SU-DHL-6 (cell line): ENCODE measurements at regions not wholly inside any gene's neighbourhood (a gene's known extent, or its start where the extent isn't known, plus 50 kb on each side); places are given as distances from the start of the nearest gene placed in this dataset.

Experiments
- H2AFZ ChIP-seq: fragments of 200-600 bp; sonication (generic); 2 replicates; pipeline ENCODE4 v1.6.1; 2014; ENCODE audit warnings: low read depth, mild to moderate bottlenecking, moderate library complexity, mixed read lengths, antibody characterized with exemption, low read length; ENCODE audit not compliant: severe bottlenecking
- H3F3A ChIP-seq: fragments of 200-600 bp; shearing (Covaris generic); 2 replicates; pipeline ENCODE4 v1.6.0; 2016; ENCODE audit warnings: antibody characterized with exemption, mild to moderate bottlenecking; ENCODE audit not compliant: insufficient read depth
- H3K27ac ChIP-seq: fragments of 200-600 bp; sonication (generic); 2 replicates; pipeline ENCODE4 v1.5.1; 2016; ENCODE audit warnings: low read depth, mild to moderate bottlenecking, low read length, moderate library complexity, mixed read lengths
- H3K27me3 ChIP-seq: fragments of 200-600 bp; sonication (generic), shearing (Covaris generic); 2 replicates; pipeline ENCODE4 v1.6.0; 2014; ENCODE audit warnings: mild to moderate bottlenecking, low read length
- H3K36me3 ChIP-seq: fragments of 200-600 bp; sonication (generic); 2 replicates; pipeline ENCODE4 v1.6.1; 2014; ENCODE audit warnings: mild to moderate bottlenecking, low read length, mixed read lengths
- H3K4me2 ChIP-seq: fragments of 300-600, 200-600 bp; shearing (Covaris generic), sonication (generic); 2 replicates; pipeline ENCODE4 v1.6.0; 2014; ENCODE audit warnings: low read length, low read depth, mild to moderate bottlenecking; ENCODE audit not compliant: poor library complexity, severe bottlenecking
- H3K4me3 ChIP-seq: fragments of 200-600 bp; sonication (generic); 2 replicates; pipeline ENCODE4 v1.5.1; 2014; ENCODE audit warnings: antibody characterized with exemption, low read length, mild to moderate bottlenecking, mixed read lengths; ENCODE audit not compliant: insufficient read depth, poor library complexity, severe bottlenecking
- H3K79me2 ChIP-seq: fragments of 200-600 bp; sonication (generic); 2 replicates; pipeline ENCODE4 v1.6.1; 2014; ENCODE audit warnings: mild to moderate bottlenecking, low read length, moderate library complexity; ENCODE audit not compliant: insufficient read depth
- H3K9ac ChIP-seq: fragments of 200-600 bp; sonication (generic); 2 replicates; pipeline ENCODE4 v1.7.0; 2014; ENCODE audit warnings: mild to moderate bottlenecking, low read length
- H3K9me2 ChIP-seq: fragments of 200-600 bp; sonication (generic); replicated peaks from 2 replicates; pipeline ENCODE4 v1.6.1; 2014; ENCODE audit warnings: low read length; ENCODE audit not compliant: insufficient read depth
- H3K9me3 ChIP-seq: fragments of 200-600 bp; sonication (generic); 2 replicates; pipeline ENCODE4 v1.6.1; 2014; ENCODE audit warnings: low read length, mixed read lengths; ENCODE audit not compliant: insufficient read depth
- H4K20me1 ChIP-seq: fragments of 200-600 bp; sonication (generic); 2 replicates; pipeline ENCODE4 v1.6.1; 2014; ENCODE audit warnings: low read depth, mild to moderate bottlenecking, antibody characterized with exemption, low read length, moderate library complexity, mixed read lengths
- CTCF ChIP-seq: fragments of 200-600 bp; sonication (generic); IDR thresholded peaks from one replicate; pipeline ENCODE4 v1.5.1; 2017; ENCODE audit warnings: antibody characterized with exemption, mild to moderate bottlenecking, low read length, moderate library complexity; ENCODE audit not compliant: insufficient read depth, poor library complexity, severe bottlenecking
- EZH2phosphoT487 ChIP-seq: fragments of 200-600 bp; sonication (generic), shearing (Covaris generic); conservative IDR thresholded peaks from 2 replicates; pipeline ENCODE4 v1.6.1; 2018; ENCODE audit warnings: mild to moderate bottlenecking, antibody characterized with exemption, low read length, moderate library complexity, mixed read lengths

DNA sequence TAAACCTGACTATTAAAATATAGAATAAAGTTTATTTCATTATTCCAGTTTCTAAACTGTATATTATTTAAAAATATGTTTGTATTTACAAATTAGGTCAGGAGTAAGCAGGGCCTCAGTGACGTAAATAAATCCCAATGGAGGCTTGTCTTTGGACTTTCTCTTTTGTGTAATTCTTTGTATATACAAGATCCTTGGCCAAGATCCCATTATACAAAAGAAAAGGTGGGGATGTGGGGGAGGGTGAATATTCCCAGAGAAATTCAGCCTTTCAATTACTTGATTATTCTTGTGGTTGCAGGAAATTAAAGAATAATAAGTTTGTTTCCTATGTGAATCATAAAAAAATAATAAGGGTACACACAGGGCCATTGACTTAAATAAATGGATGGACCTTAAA, 178.7 kb upstream of the PRPS1L1 start:
- Histone ChIP-seq H3K27ac (no peak overlapping the region), H3K36me3 (no peaks in the 10 kb centered on the region), H3F3A (no peaks in the 10 kb centered on the region), H3K79me2 (no peaks in the 10 kb centered on the region), H2AFZ (no peak overlapping the region), H4K20me1 (no peaks in the 10 kb centered on the region), H3K9ac (no peak overlapping the region), H3K27me3 (no peaks in the 10 kb centered on the region; the same call in 1 of the 2 replicates), H3K4me2 (no peak overlapping the region), H3K9me3 (no peaks in the 10 kb centered on the region), H3K4me3 (no peak overlapping the region), H3K9me2 (no peaks in the 10 kb centered on the region)
- TF ChIP-seq EZH2phosphoT487 (no peak), CTCF (no peak)

DNA sequence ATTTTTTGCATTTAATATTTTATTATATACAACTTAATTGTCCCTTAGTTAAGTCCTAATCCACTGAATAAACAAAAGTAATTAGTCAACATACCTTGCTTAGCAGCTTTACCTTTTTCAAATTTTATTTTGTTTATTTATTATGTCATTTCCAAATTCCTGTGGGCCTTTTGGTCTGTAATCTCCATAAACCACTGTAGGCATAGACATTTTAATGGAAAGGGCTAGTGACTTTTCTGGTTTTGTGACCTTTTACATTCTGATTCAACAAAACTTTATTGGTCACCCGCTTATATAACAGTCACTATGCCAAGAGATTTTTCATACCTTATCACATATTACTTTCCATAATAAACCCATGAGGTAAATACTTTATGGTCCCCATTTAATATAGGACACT, 181.3 kb upstream of the PRPS1L1 start:
- H2AFZ ChIP-seq = no peak overlapping the region
- TF ChIP-seq EZH2phosphoT487 = no peak
- no peak for TF ChIP-seq CTCF
- H3K4me2 ChIP-seq = no peak overlapping the region
- H3K27ac ChIP-seq = no peak overlapping the region
- no peaks in the 10 kb centered on the region for H3K9me2 ChIP-seq
- H3K27me3 ChIP-seq = no peaks in the 10 kb centered on the region; the same call in 1 of the 2 replicates
- no peak overlapping the region for H3K9ac ChIP-seq
- no peaks in the 10 kb centered on the region for H3K79me2 ChIP-seq
- no peaks in the 10 kb centered on the region for H3F3A ChIP-seq
- H3K36me3 ChIP-seq = no peaks in the 10 kb centered on the region
- no peak overlapping the region for H3K4me3 ChIP-seq
- H3K9me3 ChIP-seq = no peaks in the 10 kb centered on the region
- H4K20me1 ChIP-seq = no peaks in the 10 kb centered on the region

- no peaks in the 10 kb centered on the region for H3K9me2 ChIP-seq
- no peaks in the 10 kb centered on the region for H4K20me1 ChIP-seq
- H3K9me3 ChIP-seq = no peaks in the 10 kb centered on the region
- H3K9ac ChIP-seq = no peak overlapping the region
- no peak overlapping the region for H3K4me3 ChIP-seq
- no peak overlapping the region for H3K4me2 ChIP-seq
- H3K36me3 ChIP-seq = no peaks in the 10 kb centered on the region
- no peaks in the 10 kb centered on the region for H3K79me2 ChIP-seq
- TF ChIP-seq EZH2phosphoT487 = no peak
- no peak for TF ChIP-seq CTCF
- no peaks in the 10 kb centered on the region for H3F3A ChIP-seq
- no peaks in the 10 kb centered on the region; the same call in 1 of the 2 replicates for H3K27me3 ChIP-seq
- no peak overlapping the region for H2AFZ ChIP-seq
- no peak overlapping the region for H3K27ac ChIP-seq
Measured at GRCh38 chr7:18210377-18210776, 182.7 kb upstream of the PRPS1L1 start.

- Histone ChIP-seq H3K4me3 (no peak overlapping the region), H3K4me2 (no peak overlapping the region), H3K79me2 (no peaks in the 10 kb centered on the region), H3K9me2 (no peaks in the 10 kb centered on the region), H3K9me3 (no peaks in the 10 kb centered on the region), H3F3A (no peaks in the 10 kb centered on the region), H2AFZ (no peak overlapping the region), H3K27ac (no peak overlapping the region), H3K27me3 (no peaks in the 10 kb centered on the region), H3K9ac (no peak overlapping the region), H4K20me1 (no peaks in the 10 kb centered on the region), H3K36me3 (no peaks in the 10 kb centered on the region)
- TF ChIP-seq CTCF (no peak), EZH2phosphoT487 (no peak)
Measured at GRCh38 chr7:18210788-18211187, 183.1 kb upstream of the PRPS1L1 start.
